HG02759 (cell line): ENCODE measurements at regions not wholly inside any gene's neighbourhood (a gene's known extent, or its start where the extent isn't known, plus 50 kb on each side); places are given as distances from the start of the nearest gene placed in this dataset.

Source experiments
- ATAC-seq: cut with Tn5 transposase; IDR thresholded peaks from one replicate; pipeline ENCODE4 v1.9.1; 2021; ENCODE audit warnings: mild to moderate bottlenecking, moderate library complexity; ENCODE audit not compliant: unreplicated experiment

DNA sequence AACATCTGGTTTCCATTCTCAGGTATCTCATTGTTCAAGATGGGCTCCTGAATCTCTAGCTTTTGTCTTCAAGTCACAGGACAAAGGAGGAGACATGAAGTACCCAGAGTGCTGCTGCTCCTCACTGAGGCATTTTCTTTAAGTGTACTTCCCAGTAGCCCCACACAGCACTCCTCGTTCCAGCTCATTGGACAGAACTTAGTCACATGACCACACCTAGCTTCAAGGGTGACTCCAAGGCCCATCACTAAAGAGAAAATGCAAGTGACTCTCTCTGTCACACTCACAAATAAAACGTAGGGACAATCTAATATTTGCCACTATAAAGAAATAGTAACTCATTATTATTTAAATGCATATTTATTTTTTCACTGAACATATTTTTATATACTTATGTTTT is 58.3 kb upstream of the NEUROD6 start:
- no peak for ATAC-seq

DNA sequence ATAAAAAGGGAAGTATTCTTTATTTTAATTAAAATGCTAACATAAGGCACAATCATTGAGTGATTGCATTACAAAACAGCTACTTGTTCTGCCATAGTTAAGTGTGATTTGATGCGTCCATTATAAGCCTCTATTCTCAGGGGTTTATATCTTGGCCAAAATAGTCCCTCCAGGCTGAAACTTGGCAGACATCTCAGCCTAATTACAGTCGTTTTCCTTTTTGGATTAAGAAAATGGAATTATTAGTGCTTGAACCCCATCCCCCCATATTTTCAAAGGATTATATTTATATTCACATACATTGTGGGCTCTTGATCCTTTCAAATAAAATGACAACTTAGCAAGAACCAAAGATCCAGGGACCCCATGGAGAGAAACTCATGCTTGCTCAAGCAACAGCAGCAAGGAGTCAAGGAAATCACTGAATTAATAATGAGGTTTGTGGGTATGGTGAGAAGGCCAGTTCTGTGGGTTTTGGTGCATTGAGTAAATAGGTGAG is 66.7 kb upstream of the NEUROD6 start:
- no peak for ATAC-seq

DNA sequence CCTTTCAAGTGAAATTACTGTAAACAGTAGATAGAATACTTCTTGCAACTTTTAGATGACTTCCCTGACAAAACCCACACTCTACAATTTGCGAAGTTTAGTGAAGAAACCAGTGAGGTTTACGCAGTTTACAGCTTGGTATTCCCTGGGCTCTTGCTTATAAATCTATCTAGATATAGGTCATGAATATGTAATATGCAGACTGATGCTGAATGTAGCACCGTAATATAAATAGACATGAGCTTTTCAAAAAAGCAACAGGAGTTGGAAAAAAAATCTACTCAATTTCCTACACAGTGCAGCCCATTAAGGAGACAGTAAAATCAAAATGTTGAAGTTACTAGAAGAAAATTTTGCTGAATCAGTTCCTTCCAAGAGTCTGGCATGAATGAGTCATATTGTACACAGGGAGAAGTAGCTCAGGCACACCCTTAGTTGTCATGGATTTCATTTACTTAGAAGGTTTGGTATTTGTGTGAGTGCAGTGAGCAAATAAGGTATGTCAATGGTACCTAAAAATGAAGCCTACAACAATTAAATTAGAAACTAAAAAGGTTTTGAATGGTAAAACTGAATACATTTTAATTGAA is 67.7 kb upstream of the NEUROD6 start:
- no peak for ATAC-seq

DNA sequence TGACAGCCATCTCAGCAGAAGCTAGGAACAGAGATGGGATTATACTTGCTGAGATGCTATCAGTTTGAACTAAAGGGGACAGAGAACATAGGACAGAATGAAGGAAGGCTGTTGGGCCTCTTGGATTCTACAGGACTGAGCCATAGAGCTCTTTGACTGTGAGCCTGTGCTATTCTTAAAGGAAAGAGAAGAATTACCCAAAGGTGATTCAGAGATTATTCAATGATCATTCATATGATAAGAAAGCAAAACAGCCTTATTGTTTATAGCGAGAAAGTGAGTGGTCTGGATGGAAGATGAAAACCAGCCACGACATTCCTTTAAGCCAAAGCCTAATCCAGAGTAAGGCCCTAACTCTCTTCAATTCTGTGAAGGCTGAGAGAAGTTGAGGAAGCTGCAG is 69.7 kb upstream of the NEUROD6 start:
- no peak for ATAC-seq

DNA sequence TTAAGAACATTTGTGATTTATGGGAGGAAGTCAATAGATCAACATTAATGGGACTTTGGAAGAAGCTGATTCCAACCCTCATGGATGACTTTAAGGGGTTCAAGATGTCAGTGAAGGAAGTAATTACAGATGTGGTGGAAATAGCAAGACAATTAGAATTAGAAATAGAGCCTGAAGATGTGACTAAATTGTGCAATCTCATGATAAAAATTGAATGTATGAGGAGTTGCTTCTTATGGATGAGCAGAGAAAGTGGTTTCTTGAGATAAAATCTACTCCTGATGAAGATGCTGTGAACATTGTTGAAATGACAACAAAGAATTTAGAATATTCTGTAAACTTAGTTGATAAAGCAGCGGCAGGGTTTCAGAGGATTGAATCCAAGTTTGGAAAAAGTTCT is 70.9 kb upstream of the NEUROD6 start:
- ATAC-seq = no peak

DNA sequence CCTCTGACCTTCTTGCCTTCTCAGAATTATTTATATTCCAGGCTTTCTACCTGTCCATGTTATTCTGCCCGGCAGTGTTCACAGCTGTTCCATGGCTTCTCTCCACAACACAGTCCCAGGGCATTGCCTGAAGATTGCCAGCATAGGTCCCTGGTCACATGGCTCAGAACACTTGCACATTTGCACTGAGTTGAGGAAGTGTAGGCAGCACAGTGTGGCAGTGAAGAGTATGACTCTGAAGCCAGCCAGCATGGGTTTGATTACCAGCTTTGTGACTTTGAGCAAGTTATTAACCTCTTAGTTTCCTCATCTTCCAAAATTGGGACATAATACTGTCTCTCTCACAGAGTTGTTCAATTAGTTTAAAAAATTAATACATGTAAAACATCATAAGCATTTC is 73.2 kb upstream of the NEUROD6 start:
- ATAC-seq = no peak

DNA sequence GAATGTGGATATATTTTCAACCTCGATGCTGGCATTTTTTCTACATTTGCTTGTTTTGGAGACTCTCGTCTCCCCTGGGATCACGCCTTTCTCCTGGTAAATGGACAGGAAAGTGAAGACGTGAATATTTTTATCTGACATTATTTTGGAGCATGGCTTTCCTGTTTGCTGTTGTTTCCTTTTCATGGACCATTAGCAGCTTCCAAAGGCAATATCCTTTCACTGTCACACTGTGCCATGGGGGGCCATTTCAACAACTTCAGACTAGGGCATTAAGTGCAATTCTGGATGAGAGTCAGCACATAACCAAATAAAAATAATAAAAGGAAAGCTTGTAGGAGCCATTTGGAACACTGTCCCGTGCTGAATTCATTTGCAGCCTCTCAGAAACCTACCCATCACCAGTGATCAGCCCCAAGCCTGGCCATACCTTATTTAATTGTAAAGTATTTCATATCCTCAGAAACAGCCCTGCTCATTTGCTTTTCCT is 75.9 kb upstream of the NEUROD6 start:
- no peak for ATAC-seq

DNA sequence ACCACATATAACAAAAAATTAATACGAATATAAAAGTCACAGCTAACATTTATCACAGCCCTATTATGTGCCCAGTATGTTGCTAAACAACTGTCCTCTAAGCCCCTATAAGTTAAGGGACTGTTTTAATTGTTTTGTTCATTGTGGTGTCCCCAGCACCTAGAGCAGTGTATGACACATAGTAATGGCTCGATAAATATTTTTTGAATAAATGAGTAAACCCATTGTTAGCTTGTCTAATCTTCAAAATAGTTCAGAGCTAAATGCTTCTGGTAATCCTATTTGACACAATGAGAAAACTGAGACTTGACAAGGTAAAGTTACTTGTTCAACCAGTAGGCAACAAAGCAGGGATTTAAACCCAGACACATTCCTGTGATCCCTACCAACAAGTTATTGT is 78.4 kb upstream of the NEUROD6 start:
- ATAC-seq = no peak

DNA sequence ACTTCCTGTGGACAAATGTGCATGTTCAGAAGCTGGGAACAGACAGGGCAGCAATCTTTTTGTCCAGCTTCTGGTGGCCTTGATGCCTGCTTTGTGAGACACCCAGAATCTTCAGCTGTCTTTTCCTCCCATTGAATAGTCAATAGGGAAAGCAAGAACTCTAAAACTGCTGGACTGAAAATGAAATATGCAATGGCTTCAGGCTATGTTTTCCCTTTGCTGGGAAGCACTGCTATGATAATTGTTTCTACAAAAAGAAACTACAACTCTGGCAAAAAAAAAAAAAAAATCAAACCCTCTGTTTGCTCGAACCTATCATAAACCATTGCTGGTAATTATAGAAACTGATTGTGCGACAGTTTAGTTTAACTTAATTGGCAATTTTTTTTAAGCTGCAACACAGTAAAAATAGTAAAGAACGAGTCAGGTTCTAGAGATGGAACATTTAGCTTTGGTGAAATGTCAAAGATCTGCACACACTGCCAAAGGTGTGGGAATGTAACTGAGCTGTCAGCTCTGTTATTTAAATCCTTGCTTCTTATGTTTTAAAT is 79.1 kb upstream of the NEUROD6 start:
- ATAC-seq = no peak

DNA sequence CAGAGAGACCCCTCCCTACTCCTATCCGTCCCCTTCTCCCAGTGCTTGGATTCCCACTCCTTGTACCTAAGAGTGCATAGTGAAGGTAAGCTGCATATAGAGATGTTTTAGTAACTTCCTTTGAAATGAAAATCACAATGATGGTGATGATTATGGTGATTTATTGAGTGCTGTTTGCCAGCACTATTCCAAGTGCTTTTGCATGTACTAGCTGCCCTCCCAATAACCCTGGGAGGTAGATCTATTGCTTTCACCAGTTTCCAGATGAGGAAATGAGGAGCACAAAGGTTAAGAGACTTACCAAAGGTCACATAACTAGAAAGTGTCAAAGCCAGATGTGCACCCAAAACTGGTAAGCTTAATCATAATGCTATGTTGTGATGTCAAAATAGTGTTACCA is 80.4 kb upstream of the NEUROD6 start:
- ATAC-seq = no peak

DNA sequence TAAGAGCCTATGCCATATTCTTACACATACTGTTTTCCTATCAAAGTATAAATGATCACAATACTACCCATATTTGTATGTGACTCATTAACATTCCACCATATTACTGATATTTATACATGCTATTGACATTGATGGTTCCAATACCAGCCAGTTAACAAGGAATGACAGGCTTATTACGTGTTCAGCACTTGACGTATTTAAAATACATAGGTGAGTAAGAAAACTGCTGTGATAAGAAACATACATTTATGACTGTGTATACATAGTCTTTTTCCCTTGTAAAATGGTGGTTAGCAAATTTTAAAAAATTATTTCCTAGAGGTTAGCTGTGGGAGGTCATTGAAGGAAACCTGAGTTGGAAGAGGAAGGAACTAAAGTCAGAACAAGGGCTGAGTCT is 81.1 kb upstream of the NEUROD6 start:
- ATAC-seq = no peak

DNA sequence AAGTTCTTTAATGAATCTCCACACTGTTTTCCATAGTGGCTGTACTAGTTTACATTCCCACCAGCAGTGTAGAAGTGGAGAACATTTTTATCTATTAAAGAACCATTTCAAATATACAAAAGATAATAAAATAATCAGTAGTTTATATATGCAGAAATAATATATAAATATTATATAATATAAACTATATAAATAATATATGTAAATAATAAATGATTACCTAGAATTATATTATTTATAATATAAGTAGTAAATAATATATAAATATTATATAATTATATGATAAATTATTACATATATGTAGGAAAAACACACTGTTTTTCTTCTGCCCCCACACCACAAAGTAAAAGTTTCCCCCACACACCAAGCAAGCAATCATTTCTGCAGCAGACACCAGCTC is 83.5 kb upstream of the NEUROD6 start:
- no peak for ATAC-seq

DNA sequence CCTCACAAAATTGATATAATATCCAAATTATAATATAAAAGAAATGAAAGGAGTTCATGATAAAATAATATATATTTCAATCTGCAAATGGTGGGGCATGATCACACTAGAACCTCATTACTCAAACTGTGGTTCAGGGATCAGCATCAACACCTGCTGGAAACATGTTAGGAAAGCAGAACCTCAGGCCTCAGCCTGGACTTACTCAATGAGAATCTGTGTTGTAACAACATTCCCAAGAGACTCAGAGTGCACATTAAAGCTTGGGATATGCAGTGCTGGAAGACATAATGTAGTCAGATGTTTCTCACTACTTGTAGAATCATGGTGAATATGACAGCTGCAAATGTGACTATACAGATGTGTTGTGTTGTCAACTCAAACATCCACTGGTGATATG is 81.7 kb upstream of the ITPRID1 start:
- no peak for ATAC-seq

DNA sequence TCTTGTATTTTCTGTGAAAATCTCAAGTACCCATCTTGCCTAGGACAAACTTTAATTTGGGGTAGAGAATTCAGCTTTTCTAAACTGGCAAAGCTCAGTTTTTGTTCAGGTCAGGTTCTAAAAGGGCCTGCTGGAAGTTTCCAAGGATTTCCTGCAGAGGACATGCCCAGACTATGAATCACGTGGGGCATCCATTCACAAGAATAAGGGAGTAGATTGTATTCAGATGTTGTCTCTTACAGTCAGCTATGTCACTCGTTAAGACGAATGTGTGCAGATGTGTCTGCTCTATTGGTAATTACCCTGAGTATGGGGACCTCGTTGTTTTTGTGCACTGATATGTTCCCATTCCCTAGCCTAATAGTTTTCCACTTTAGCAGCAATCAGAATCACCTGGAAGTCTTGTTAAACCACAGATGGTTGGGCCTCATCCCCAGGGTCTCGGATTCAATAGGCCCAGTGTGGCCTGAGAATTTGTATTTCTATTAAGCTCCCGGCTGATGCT is 81.0 kb upstream of the ITPRID1 start:
- ATAC-seq = no peak

DNA sequence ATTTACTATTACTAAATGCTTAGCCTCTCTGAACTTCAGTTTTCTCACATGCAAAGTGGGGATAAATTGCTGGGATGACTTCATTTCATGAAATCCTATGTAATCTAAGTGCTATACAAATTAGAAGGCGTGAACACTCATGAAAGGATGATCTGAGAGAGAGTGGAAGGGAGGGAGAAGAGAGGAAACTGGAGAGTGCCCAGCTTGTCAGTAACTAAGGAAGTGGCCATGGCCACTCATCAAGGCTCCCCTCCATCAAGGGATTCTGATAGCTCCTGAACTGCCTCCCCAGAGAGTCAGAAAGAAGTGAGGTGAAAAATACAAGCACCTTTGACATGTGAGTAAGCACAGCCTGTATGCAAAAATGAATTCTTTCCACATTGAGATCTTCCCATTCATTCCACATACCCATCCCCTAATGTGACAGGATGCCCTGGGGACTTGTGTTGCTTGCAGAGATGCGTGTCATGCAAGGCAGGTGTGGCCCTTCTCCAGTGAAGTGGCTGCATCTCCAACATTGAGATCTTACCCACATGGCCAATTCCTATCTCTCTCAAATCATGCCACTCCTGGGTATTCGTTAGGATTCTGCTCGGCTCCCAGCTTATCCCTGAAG is 76.5 kb upstream of the ITPRID1 start:
- no peak for ATAC-seq

DNA sequence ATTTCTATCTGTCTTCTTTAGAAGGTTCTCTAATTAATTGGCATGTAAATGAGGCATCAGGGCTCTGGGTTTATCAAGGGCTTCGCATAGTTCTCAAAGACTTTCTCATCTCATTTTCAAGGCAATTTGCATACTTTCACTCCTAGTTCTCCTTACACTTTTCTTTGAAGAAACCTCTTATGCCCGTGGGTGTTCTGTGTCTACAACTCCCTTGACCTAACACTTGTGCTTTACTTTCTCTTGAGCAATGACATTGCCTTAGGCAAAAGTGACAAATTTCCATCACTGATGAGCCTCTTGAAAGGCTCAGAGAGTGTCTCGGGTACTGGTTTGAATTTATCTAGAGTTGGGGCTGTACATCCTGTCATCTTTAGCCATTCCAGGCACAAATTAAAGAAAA is 74.7 kb upstream of the ITPRID1 start:
- no peak for ATAC-seq

DNA sequence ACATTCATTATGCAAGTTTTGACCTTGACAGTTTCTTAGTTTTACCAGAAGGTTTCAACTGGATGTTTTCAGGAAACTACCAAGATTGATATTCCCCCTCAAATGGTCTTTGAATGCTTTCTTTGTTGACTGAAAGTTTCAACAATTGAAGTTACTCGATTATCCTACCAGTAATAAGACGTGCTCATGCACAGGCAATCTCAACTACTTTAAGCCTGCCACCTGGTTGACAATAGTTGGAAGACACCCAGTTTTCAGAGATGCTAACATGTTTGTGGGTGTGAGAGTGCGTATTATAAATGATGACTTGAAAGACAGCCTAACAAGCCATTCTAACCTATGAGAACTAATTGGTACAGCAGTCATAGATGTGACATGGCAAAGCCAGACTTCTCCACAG is 73.4 kb upstream of the ITPRID1 start:
- no peak for ATAC-seq

DNA sequence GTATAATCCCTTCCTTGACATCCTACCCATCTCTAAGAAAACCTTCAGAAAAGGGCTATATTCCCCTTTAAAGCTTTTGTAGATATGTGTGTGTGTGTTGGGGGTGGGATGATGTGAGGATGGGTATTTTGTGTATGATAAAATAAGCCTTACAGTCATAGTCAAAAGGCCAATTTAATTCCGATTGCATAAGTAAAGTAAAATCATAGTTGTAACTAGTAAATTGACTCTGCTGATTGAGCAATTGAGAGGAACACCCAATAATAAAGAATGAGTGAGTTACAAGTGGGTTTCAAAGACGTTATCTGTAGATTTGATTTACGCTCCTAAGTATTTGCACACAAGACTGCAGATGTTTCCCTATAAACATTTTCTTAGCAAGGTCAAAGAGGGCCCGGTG is 71.3 kb upstream of the ITPRID1 start:
- ATAC-seq = no peak

DNA sequence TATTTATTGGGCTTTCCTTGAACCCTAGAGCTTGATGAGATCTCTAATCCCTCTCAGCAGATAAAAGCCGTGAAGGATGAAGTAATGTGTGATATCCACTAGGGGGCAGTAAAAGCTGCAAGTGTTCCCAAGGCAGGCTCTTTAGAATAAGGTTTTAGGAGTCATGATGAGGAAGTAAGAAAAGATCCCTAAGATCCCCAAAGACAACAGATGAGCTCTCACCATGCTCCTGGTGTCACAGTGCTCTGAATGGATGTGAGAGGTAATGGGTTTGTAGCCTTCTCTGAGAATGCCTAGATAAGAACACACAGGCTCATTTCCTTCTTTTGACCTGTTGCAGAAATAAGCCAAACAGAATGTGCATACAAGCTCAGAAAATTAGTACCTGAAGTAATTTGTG is 70.4 kb upstream of the ITPRID1 start:
- ATAC-seq = peak; percentile 87

DNA sequence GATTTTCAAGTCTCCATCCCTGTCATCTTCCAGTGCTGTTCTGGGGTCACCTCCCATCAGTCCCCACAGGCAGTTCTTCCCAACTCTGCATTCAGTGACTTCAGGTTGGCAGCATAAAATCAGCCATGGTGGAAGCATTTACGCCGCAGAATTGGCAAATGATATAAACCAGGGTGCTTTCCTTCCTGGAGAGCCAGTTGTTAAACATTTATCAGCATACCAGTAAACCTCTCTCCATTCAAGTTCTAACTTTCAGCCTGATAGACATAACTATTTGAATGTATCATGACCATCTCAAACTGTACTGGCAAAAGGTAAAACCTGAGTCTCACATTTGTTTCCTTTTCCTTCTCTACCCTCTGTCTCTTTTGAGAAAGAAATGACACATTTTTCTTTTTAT is 69.7 kb upstream of the ITPRID1 start:
- ATAC-seq = no peak

DNA sequence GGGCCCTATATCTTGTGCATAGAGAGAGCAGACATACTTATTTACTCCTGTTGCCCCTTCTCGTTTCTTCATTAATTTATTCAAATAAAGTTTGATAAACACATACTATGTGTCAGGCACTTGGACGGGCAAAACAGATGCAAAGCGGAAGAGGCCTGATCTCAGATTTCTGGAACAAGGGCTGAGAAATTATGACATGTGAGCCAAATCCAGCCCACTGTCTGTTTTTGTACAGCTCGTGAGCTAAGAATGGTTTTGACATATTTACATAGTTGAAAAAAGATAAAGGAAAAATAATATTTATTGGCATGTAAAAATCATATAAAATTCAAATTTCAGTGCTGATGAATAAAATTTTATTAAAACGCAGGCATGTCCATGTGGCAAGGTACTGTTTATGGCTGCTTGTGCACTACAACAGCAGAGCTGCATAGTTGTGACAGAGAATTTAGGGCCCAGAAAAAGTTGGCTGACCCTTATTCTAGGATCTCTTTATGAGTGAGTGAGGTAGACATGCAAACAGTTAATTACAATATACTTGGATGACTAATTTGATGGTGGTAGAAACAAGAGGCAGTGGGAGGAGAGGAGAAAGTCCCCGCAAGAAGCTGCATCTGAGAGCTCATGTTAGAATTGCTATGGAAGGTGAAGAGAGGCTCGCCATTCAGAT is 68.1 kb upstream of the ITPRID1 start:
- no peak for ATAC-seq

DNA sequence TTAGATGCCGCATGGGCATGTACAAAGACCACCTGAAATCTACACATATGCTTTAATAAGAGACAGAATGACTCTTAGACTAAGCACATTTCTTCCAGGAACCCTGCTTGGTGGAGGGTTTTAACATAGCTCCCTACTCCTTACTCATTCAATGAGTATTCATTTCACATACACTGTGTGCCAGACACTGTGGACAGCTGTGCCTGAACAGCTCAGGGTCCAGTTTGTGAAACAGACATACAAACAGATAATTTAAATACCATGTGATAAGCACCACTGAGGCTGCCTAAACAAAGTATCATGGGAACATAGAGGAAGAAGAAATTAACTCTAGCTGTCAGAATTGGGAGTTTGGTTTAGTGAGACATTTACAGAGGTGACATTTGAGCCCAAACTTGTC is 65.2 kb upstream of the ITPRID1 start:
- no peak for ATAC-seq
